Lung (tissue), 11 donors: ENCODE measurements at regions not wholly inside any gene's neighbourhood (a gene's known extent, or its start where the extent isn't known, plus 50 kb on each side); places are given as distances from the start of the nearest gene placed in this dataset.

Source experiments
- ATAC-seq: fragments of 200-7000 bp; cut with Tn5 transposase; one replicate; pipeline ENCODE4 v1.9.1; 2020; ENCODE audit warnings: moderate number of reproducible peaks; ENCODE audit not compliant: insufficient read depth, low FRiP score
- DNase-seq, 3 donors: peaks; one replicate each; pipeline ENCODE4 v3.0.0-alpha.2; 2013 to 2017
- H3K27ac ChIP-seq, 2 donors: one replicate each; pipeline ENCODE4 v1.5.1; 2013; ENCODE audit warnings: mild to moderate bottlenecking in 2 of 2, moderate library complexity in 2 of 2, control low read depth in 1 of 2, inconsistent platforms in 1 of 2, low read depth in 1 of 2, low read length in 1 of 2
- H3K27me3 ChIP-seq, 3 donors: one replicate each; pipeline ENCODE4 v1.5.1; 2013; ENCODE audit warnings: low read length in 2 of 3; ENCODE audit not compliant: control insufficient read depth in 3 of 3, insufficient read depth in 3 of 3
- H3K36me3 ChIP-seq, 4 donors: one replicate each; pipeline ENCODE4 v1.5.1; 2013; ENCODE audit warnings: low read length in 4 of 4, mild to moderate bottlenecking in 1 of 4, moderate library complexity in 1 of 4; ENCODE audit not compliant: control insufficient read depth in 4 of 4, insufficient read depth in 4 of 4
- H3K4me1 ChIP-seq, 5 donors: one replicate each; pipeline ENCODE4 v1.5.1; 2013; ENCODE audit warnings: low read length in 5 of 5, mild to moderate bottlenecking in 2 of 5, moderate library complexity in 1 of 5; ENCODE audit not compliant: control insufficient read depth in 5 of 5, insufficient read depth in 5 of 5
- H3K4me3 ChIP-seq: one replicate; pipeline ENCODE4 v1.5.1; 2013; ENCODE audit warnings: mild to moderate bottlenecking, control low read depth, moderate library complexity
- H3K9ac ChIP-seq, 2 donors: one replicate each; pipeline ENCODE4 v1.5.1; 2013; ENCODE audit warnings: low read length in 2 of 2, control low read depth in 1 of 2; ENCODE audit not compliant: insufficient read depth in 1 of 2
- H3K9me3 ChIP-seq, 4 donors: one replicate each; pipeline ENCODE4 v1.5.1; 2013; ENCODE audit warnings: low read length in 3 of 4, mild to moderate bottlenecking in 1 of 4, moderate library complexity in 1 of 4; ENCODE audit not compliant: control insufficient read depth in 4 of 4, insufficient read depth in 3 of 4
- WGBS, 2 donors: extraction: QIAGEN DNeasy Blood & Tissue Kit; methylation state at CpG; one replicate each; pipeline ENCODE4 v1.1.7; 2013; 5-methylcytosine and 5-hydroxymethylcytosine counted together
- TF ChIP-seq, protein P1 (sequence below): IDR thresholded peaks from 2 replicates; pipeline ENCODE4 v1.5.1; 2012; ENCODE audit warnings: mild to moderate bottlenecking; ENCODE audit errors: control extremely low read depth, extremely low read depth
- donor health status: control.
- donor health status: control.
- donor health status: Bipolar disorder and iron deficiency.
- donor health status: healthy.
- donor health status: DM: yes; HTN: yes; CAD: no.

DNA sequence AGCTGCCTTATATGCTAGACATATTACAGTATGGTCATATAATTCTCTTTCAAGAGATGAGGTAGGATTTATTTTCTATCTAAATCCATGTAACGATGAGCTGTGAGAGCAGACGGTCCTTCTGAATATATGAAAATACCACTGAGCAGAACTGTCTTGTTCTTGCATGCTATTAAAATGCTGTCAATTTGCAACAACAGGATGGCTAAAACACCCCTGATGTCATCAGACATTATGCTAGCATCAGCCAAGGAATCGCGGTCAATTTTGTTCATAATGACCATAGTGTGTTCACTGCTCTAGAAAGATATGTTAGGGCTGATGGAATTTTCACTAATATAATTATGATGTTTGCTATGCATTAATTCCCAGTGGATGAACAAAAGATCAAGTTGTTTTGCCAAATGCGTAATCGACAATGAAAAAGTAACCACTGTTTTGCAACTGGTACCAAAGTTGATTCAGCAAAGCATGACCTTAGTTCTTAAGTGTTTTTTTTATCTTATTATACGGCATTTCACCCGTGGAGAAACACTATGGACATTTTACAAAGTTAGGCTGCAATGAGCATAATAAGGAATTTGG is 765.4 kb upstream of the NR2F2 start:
- Histone ChIP-seq H3K9me3 (no peaks in the 10 kb centered on the region), H3K27ac (no peak overlapping the region), H3K4me1 (no peaks in the 10 kb centered on the region), H3K9ac (no peak overlapping the region), H3K36me3 (no peaks in the 10 kb centered on the region), H3K4me3 (no peak overlapping the region), H3K27me3 (no peaks in the 10 kb centered on the region)
- TF ChIP-seq, protein P1, sequence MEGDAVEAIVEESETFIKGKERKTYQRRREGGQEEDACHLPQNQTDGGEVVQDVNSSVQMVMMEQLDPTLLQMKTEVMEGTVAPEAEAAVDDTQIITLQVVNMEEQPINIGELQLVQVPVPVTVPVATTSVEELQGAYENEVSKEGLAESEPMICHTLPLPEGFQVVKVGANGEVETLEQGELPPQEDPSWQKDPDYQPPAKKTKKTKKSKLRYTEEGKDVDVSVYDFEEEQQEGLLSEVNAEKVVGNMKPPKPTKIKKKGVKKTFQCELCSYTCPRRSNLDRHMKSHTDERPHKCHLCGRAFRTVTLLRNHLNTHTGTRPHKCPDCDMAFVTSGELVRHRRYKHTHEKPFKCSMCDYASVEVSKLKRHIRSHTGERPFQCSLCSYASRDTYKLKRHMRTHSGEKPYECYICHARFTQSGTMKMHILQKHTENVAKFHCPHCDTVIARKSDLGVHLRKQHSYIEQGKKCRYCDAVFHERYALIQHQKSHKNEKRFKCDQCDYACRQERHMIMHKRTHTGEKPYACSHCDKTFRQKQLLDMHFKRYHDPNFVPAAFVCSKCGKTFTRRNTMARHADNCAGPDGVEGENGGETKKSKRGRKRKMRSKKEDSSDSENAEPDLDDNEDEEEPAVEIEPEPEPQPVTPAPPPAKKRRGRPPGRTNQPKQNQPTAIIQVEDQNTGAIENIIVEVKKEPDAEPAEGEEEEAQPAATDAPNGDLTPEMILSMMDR, result no peak
- WGBS, 2 donors, result 87 to 88% methylated on average over 8 of the region's 8 CpGs
- DNase-seq (no peak), ATAC-seq (no peak)

DNA sequence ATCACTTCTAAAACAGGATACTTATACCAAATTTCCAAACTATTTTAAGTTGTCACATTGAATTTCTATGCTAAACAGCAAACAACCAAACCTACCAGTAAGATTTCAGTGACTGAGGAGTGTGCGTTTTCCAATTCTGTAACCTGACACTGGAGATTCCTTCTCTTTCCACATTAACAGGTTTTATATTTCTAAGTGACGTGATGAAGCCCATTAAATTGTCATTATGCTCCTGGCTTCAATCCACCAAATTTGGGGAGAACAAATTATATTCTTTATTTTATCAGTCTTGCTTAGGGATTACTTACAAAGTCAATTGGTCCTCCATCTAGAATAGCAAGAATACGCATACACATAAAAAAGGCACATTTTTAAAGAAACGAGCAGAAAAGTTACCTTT is 764.8 kb upstream of the NR2F2 start:
- DNase-seq (peak in 2 of 3 donors; percentile 76 to 80), ATAC-seq (no peak)
- H3K9ac ChIP-seq, result no peak overlapping the region
- TF ChIP-seq, protein P1, result no peak
- H3K27ac ChIP-seq, result no peak overlapping the region
- H3K4me1 ChIP-seq, result no peaks in the 10 kb centered on the region
- H3K4me3 ChIP-seq, result no peak overlapping the region
- no peaks in the 10 kb centered on the region for H3K36me3 ChIP-seq
- no peaks in the 10 kb centered on the region for H3K27me3 ChIP-seq
- WGBS, 2 donors, result 76 to 80% methylated on average over 4 of the region's 4 CpGs
- no peaks in the 10 kb centered on the region for H3K9me3 ChIP-seq

DNA sequence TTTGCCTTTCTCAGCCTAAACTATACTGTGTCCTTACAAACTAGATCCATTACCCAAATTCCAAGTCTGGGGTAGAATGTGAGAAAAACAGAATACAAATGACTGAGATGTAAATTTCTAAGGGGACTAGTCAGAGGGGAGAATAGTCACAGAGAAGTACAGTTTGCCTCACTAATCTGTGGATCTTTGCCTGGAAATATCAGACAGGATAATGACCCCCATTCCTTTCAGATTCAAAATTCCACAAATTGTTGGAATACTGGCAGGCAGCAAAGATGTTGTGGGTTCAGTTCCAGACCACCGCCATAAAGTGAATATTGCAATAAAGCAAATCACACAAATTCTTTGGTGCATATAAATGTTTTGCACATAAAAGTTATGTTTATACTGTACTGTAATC is 762.8 kb upstream of the NR2F2 start:
- DNase-seq, result no peak
- Histone ChIP-seq H3K4me1 (no peaks in the 10 kb centered on the region), H3K4me3 (no peak overlapping the region), H3K27me3 (no peaks in the 10 kb centered on the region), H3K9ac (no peak overlapping the region), H3K36me3 (no peaks in the 10 kb centered on the region), H3K27ac (no peak overlapping the region), H3K9me3 (peaks cover 0 to 5% (median 2%) of the 10 kb centered on the region in 4 donors)
- WGBS, 2 donors, result 80 to 85% methylated on average over 1 of the region's 1 CpG
- no peak for ATAC-seq
- TF ChIP-seq, protein P1, result no peak

DNA sequence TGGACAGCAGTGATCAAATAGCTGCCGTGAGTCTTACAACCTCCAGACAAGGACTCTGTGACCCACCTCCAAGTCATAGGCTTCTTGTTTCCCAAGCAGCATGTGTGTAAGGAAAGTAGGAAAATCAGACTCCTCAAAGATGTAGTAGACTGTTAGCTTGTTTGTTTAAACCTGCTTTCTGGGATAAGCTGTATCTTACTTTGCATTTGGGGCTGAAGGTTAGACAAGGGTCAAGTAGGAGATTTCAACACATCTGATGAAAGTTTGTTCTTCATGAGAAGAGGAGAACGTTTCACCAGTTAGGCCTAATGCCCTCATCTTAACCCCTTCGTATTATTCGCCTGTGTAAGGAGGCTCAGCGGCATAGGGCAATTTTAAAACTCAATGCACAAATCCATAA is 756.4 kb upstream of the NR2F2 start:
- Histone ChIP-seq H3K27me3 (no peaks in the 10 kb centered on the region), H3K9ac (no peak overlapping the region), H3K36me3 (no peaks in the 10 kb centered on the region), H3K27ac (no peak overlapping the region), H3K4me1 (no peaks in the 10 kb centered on the region), H3K9me3 (peaks cover 0 to 6% (median 3%) of the 10 kb centered on the region in 4 donors), H3K4me3 (no peak overlapping the region)
- no peak for ATAC-seq
- no peak for DNase-seq
- 70 to 88% methylated on average over 5 of the region's 5 CpGs for WGBS, 2 donors
- TF ChIP-seq, protein P1, result no peak
